DND-41 (cell line): ENCODE measurements at regions not wholly inside any gene's neighbourhood (a gene's known extent, or its start where the extent isn't known, plus 50 kb on each side); places are given as distances from the start of the nearest gene placed in this dataset.

ENCODE experiments used
- ATAC-seq: fragments of 200-7000 bp; cut with Tn5 transposase; 3 replicates; pipeline ENCODE4 v1.9.1; 2021; ENCODE audit warnings: low read depth; ENCODE audit not compliant: insufficient read depth
- DNase-seq: peaks from one replicate; pipeline ENCODE4 v3.0.0-alpha.2; 2020
- H2AFZ ChIP-seq: 2 replicates; pipeline ENCODE4 v1.6.0; 2012; ENCODE audit warnings: low read depth, low read length
- H3K27ac ChIP-seq: 2 replicates; pipeline ENCODE4 v1.5.1; 2012; ENCODE audit warnings: low read length, inconsistent platforms
- H3K27me3 ChIP-seq: fragments of 200-600 bp; sonication (generic); 2 replicates; pipeline ENCODE4 v1.6.0; 2012; ENCODE audit warnings: low read length, mild to moderate bottlenecking, inconsistent platforms; ENCODE audit not compliant: insufficient read depth, poor library complexity
- H3K36me3 ChIP-seq: 2 replicates; pipeline ENCODE4 v1.5.1; 2012; ENCODE audit warnings: low read length, inconsistent platforms; ENCODE audit not compliant: insufficient read depth
- H3K4me1 ChIP-seq: 2 replicates; pipeline ENCODE4 v1.5.1; 2012; ENCODE audit warnings: mild to moderate bottlenecking, low read length; ENCODE audit not compliant: insufficient read depth
- H3K4me2 ChIP-seq: 2 replicates; pipeline ENCODE4 v1.6.0; 2012; ENCODE audit warnings: mild to moderate bottlenecking, moderate library complexity, low read length, inconsistent platforms; ENCODE audit not compliant: insufficient read depth
- H3K4me3 ChIP-seq, 2 experiments: fragments of 200-600 bp in 1 of 2; shearing (Covaris generic) in 1 of 2; 2 replicates each; pipeline ENCODE4 v1.5.1; 2012 to 2016; ENCODE audit warnings: inconsistent platforms in 2 of 2, low read length in 2 of 2, mild to moderate bottlenecking in 2 of 2, low read depth in 1 of 2, moderate library complexity in 1 of 2
- H3K79me2 ChIP-seq: 2 replicates; pipeline ENCODE4 v1.6.0; 2012; ENCODE audit warnings: low read length, inconsistent platforms; ENCODE audit not compliant: insufficient read depth
- H3K9ac ChIP-seq: 2 replicates; pipeline ENCODE4 v1.6.0; 2012; ENCODE audit warnings: low read depth, mild to moderate bottlenecking, inconsistent platforms, low read length, moderate library complexity
- H3K9me3 ChIP-seq: 2 replicates; pipeline ENCODE4 v1.5.1; 2012; ENCODE audit warnings: low read length, moderate library complexity, mild to moderate bottlenecking, inconsistent platforms; ENCODE audit not compliant: insufficient read depth, severe bottlenecking
- H4K20me1 ChIP-seq: 2 replicates; pipeline ENCODE4 v1.6.0; 2012; ENCODE audit warnings: low read length; ENCODE audit not compliant: insufficient read depth
- CTCF ChIP-seq: IDR thresholded peaks from 2 replicates; pipeline ENCODE4 v1.5.1; 2012; ENCODE audit warnings: borderline replicate concordance, low read length, moderate library complexity, mild to moderate bottlenecking; ENCODE audit not compliant: poor library complexity, severe bottlenecking; ENCODE audit errors: extremely low read depth
- EZH2 ChIP-seq: IDR thresholded peaks from 3 replicates; pipeline ENCODE4 v1.6.1; 2012; ENCODE audit warnings: borderline replicate concordance, low read depth, mild to moderate bottlenecking, moderate library complexity, low read length, inconsistent platforms; ENCODE audit not compliant: severe bottlenecking

- peak overlapping the region; percentile 87 for H3K27ac ChIP-seq
- H2AFZ ChIP-seq = peak overlapping the region; percentile 95
- H3K4me3 ChIP-seq = peak overlapping the region; percentile 55 to 74; a peak in 3 of 4 replicates
- no peaks in the 10 kb centered on the region for H3K79me2 ChIP-seq
- H4K20me1 ChIP-seq = peaks cover 6% of the 10 kb centered on the region; the same call in 1 of the 2 replicates
- peak; percentile 75 for ATAC-seq
- peaks cover 26% of the 10 kb centered on the region for H3K4me1 ChIP-seq
- H3K9ac ChIP-seq = peak overlapping the region; percentile 65
- TF ChIP-seq CTCF = no peak
- TF ChIP-seq EZH2 = no peak
- no peaks in the 10 kb centered on the region for H3K36me3 ChIP-seq
- no peaks in the 10 kb centered on the region for H3K9me3 ChIP-seq
- DNase-seq = peak; percentile 99
- peak overlapping the region; percentile 91 for H3K4me2 ChIP-seq
- H3K27me3 ChIP-seq = no peaks in the 10 kb centered on the region
These were observed 57.4 kb upstream of the RPH3AL start for GRCh38 chr17:409848-410542.

DNA sequence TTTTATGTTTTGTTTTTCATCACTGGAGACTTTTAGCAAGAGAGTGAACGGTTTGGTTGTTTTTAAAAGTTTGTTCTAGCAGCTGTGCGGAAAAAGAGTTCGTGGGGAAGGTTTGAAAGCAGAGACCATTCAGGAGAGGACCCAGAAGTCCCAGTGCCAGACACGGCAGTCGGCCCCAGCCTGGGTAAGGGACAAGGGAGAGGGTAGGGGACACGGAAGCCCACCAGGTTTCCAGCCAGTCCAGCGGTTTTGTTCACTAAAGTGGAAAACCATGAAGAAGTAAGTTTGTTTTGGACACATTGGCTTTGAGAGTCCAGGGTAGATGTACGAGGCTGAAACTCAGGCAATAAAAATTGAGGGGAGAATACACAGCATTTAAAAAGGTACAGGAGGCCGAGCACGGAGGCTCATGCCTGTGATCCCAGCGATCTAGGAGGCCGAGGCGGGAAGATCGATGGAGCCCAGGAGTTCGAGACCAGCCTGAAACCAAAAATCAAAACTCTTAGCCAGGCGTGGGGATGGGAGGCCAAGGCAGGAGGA lies 56.8 kb upstream of the RPH3AL start:
- Histone ChIP-seq H2AFZ (peak overlapping the region; percentile 95), H3K4me2 (peak overlapping the region; percentile 84), H3K27me3 (no peaks in the 10 kb centered on the region), H3K36me3 (no peaks in the 10 kb centered on the region), H4K20me1 (peaks cover 6% of the 10 kb centered on the region; the same call in 1 of the 2 replicates), H3K79me2 (no peaks in the 10 kb centered on the region), H3K9me3 (no peaks in the 10 kb centered on the region), H3K27ac (peak overlapping the region; percentile 87), H3K4me1 (peaks cover 26% of the 10 kb centered on the region), H3K9ac (peak overlapping the region; percentile 65), H3K4me3 (peak overlapping the region; percentile 30 to 70; a peak in 3 of 4 replicates)
- DNase-seq (no peak), ATAC-seq (no peak)
- no peak for TF ChIP-seq CTCF
- TF ChIP-seq EZH2 = no peak

DNA sequence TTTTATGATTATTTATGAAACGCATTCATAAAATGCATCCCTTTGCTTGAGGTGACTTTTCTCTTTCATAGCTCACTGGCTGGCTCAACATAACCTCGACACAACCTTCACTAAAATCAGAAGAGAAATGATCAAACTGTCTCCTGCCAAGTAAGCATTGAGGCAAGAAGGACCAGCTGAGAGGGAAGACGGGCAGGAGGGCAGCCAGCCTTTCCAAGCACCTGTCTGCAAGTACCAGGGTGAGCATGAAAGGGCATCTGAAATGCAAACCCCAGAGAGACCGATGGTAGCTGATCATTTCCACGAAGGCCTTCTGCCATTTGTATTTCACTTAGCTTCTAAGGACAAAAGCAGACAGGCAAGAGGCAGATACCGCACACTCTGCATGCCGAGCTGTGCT lies 52.1 kb upstream of the RPH3AL start:
- TF ChIP-seq EZH2 (no peak), CTCF (no peak)
- no peaks in the 10 kb centered on the region for H3K36me3 ChIP-seq
- no peak overlapping the region for H3K9ac ChIP-seq
- ATAC-seq (no peak), DNase-seq (no peak)
- no peaks in the 10 kb centered on the region for H4K20me1 ChIP-seq
- no peak overlapping the region for H3K4me3 ChIP-seq
- H3K4me1 ChIP-seq = peaks cover 7% of the 10 kb centered on the region
- H3K27me3 ChIP-seq = no peaks in the 10 kb centered on the region
- no peaks in the 10 kb centered on the region for H3K79me2 ChIP-seq
- H3K27ac ChIP-seq = no peak overlapping the region
- H3K9me3 ChIP-seq = no peaks in the 10 kb centered on the region
- no peak overlapping the region for H3K4me2 ChIP-seq
- no peak overlapping the region for H2AFZ ChIP-seq
